ENCODE measurements at regions not wholly inside any gene's neighbourhood (a gene's known extent, or its start where the extent isn't known, plus 50 kb on each side); places are given as distances from the start of the nearest gene placed in this dataset.

DNA sequence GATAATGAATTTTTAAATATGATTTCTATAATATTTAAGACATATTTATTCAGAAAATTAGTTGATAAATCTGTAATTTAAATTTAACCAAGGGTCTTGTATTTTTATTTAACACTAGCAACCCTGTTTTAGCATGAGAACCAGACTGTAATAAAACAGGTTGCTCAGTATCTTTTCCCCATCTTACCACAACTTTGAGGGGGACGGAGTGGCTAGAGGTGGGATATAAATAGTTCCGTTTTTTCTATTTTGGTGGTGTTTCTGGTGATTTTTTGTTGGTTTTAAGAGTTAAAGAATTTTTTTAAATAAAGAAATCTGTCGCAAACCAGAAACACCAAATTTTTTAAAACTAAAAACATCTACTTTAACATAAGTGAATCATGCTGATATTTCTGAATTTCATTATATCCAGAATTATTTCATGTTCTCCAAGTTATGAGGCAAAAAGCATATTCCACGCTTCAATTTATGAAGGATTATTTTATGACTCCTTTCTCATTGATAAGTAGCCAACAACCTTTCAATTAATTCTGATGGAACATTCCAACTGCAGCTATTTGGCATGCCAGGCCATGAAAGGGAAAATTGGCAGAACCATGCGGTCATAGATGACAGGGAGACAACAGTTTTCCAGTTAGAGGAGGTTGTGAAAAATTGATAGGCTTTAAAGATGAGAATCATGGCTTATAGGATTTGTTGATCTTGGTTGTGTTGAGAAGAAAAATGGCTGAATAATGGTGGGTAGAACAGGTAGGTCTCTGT, 151.9 kb upstream of the CARMIL1 start:
- TF ChIP-seq, protein P1, sequence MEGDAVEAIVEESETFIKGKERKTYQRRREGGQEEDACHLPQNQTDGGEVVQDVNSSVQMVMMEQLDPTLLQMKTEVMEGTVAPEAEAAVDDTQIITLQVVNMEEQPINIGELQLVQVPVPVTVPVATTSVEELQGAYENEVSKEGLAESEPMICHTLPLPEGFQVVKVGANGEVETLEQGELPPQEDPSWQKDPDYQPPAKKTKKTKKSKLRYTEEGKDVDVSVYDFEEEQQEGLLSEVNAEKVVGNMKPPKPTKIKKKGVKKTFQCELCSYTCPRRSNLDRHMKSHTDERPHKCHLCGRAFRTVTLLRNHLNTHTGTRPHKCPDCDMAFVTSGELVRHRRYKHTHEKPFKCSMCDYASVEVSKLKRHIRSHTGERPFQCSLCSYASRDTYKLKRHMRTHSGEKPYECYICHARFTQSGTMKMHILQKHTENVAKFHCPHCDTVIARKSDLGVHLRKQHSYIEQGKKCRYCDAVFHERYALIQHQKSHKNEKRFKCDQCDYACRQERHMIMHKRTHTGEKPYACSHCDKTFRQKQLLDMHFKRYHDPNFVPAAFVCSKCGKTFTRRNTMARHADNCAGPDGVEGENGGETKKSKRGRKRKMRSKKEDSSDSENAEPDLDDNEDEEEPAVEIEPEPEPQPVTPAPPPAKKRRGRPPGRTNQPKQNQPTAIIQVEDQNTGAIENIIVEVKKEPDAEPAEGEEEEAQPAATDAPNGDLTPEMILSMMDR (IDR thresholded peaks at IDR 0.05): no peak
- TF ChIP-seq POLR2A (IDR thresholded peaks at IDR 0.05) (no peak), POLR2AphosphoS5 (IDR thresholded peaks at IDR 0.05) (peak in 1 of 3 donors; percentile 23), EP300 (IDR thresholded peaks at IDR 0.05) (no peak)
